GM06990 (cell line): ENCODE measurements at regions not wholly inside any gene's neighbourhood (a gene's known extent, or its start where the extent isn't known, plus 50 kb on each side); places are given as distances from the start of the nearest gene placed in this dataset.

Experiments used
- DNase-seq: peaks from one replicate; pipeline ENCODE4 v3.0.0-alpha.2; 2011; ENCODE audit not compliant: insufficient read length; ENCODE audit errors: extremely low read depth
- H3K27me3 ChIP-seq: replicated peaks from 2 replicates; pipeline ENCODE4 v1.6.0; 2011; ENCODE audit warnings: low read length; ENCODE audit not compliant: control insufficient read depth, insufficient read depth
- H3K36me3 ChIP-seq: 2 replicates; pipeline ENCODE4 v1.5.1; 2011; ENCODE audit warnings: low read length; ENCODE audit not compliant: control insufficient read depth, insufficient read depth
- H3K4me3 ChIP-seq: replicated peaks from 2 replicates; pipeline ENCODE4 v1.5.1; 2011; ENCODE audit warnings: low read depth, mild to moderate bottlenecking, control low read depth, low read length
- TF ChIP-seq, protein P1 (sequence below): IDR thresholded peaks from 2 replicates; pipeline ENCODE4 v1.5.1; 2011; ENCODE audit warnings: low read length, control low read depth, mild to moderate bottlenecking, inconsistent platforms; ENCODE audit not compliant: insufficient read depth, poor library complexity, severe bottlenecking

GRCh38 chr10:113317489-113317888 lies 235.4 kb upstream of the HABP2 start:
- Histone ChIP-seq H3K4me3 (no peak overlapping the region), H3K27me3 (no peaks in the 10 kb centered on the region), H3K36me3 (no peaks in the 10 kb centered on the region)
- TF ChIP-seq, protein P1, sequence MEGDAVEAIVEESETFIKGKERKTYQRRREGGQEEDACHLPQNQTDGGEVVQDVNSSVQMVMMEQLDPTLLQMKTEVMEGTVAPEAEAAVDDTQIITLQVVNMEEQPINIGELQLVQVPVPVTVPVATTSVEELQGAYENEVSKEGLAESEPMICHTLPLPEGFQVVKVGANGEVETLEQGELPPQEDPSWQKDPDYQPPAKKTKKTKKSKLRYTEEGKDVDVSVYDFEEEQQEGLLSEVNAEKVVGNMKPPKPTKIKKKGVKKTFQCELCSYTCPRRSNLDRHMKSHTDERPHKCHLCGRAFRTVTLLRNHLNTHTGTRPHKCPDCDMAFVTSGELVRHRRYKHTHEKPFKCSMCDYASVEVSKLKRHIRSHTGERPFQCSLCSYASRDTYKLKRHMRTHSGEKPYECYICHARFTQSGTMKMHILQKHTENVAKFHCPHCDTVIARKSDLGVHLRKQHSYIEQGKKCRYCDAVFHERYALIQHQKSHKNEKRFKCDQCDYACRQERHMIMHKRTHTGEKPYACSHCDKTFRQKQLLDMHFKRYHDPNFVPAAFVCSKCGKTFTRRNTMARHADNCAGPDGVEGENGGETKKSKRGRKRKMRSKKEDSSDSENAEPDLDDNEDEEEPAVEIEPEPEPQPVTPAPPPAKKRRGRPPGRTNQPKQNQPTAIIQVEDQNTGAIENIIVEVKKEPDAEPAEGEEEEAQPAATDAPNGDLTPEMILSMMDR: no peak
- DNase-seq: no peak

GRCh38 chr10:113319479-113319878 lies 233.4 kb upstream of the HABP2 start:
- Histone ChIP-seq H3K27me3 (no peaks in the 10 kb centered on the region), H3K36me3 (no peaks in the 10 kb centered on the region), H3K4me3 (no peak overlapping the region)
- TF ChIP-seq, protein P1: no peak
- DNase-seq: no peak

DNA sequence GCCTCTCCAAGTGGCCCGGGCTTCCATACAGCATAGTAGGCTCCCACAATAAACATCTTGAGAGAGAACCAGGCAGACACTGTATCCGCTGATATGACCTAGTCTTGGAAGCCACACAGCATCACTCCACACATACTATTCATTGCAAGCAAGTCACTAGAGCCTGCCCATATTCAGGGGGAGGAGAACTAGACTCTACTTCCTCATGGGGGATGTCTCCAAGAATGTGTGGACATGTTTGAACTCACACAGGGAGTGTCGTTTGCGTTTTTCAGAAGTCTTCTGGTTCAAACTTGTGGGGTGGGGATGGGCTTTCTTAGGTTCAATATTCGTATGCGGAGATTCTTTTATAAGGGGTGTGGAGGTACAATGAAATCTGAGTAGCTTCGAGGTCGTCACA lies 232.6 kb upstream of the HABP2 start:
- Histone ChIP-seq H3K36me3 (no peaks in the 10 kb centered on the region), H3K27me3 (no peaks in the 10 kb centered on the region), H3K4me3 (no peak overlapping the region)
- no peak for DNase-seq
- TF ChIP-seq, protein P1: no peak

GRCh38 chr10:113320987-113321386 lies 231.9 kb upstream of the HABP2 start:
- no peaks in the 10 kb centered on the region for H3K36me3 ChIP-seq
- no peaks in the 10 kb centered on the region for H3K27me3 ChIP-seq
- no peak overlapping the region for H3K4me3 ChIP-seq
- TF ChIP-seq, protein P1: no peak
- no peak for DNase-seq

GRCh38 chr10:113322843-113323242 lies 230.0 kb upstream of the HABP2 start:
- TF ChIP-seq, protein P1: no peak
- DNase-seq: no peak
- no peaks in the 10 kb centered on the region for H3K27me3 ChIP-seq
- no peaks in the 10 kb centered on the region for H3K36me3 ChIP-seq
- no peak overlapping the region for H3K4me3 ChIP-seq

DNA sequence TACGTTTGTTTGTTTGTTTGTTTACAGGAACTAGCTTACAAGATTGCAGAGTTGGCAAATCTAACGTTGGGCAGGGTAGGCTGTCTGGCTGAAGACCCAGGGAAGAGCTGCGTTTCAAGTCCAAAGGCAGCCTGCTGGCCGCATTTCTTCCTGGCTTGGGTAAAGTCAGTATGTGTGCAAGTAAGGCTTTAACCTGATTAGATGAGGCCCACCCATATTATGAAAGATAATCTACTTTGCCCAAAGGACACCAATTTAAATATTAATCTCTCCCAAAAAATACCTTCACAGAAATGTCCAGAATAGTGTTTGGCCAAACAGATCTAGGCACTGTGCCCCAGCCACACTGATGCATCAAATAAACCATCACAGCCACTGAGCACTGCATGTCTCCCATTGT lies 228.9 kb upstream of the HABP2 start:
- Histone ChIP-seq H3K27me3 (no peaks in the 10 kb centered on the region), H3K4me3 (no peak overlapping the region), H3K36me3 (no peaks in the 10 kb centered on the region)
- TF ChIP-seq, protein P1: no peak
- DNase-seq: no peak
